ENCODE measurements at regions not wholly inside any gene's neighbourhood (a gene's known extent, or its start where the extent isn't known, plus 50 kb on each side); places are given as distances from the start of the nearest gene placed in this dataset.

GRCh38 chr6:168217880-168218537 is 101.6 kb downstream of the DACT2 start:
- no peak overlapping the region for H3K4me3 ChIP-seq (ENCODE audit: low read depth, low read length)
- DNase-seq (ENCODE audit: low read depth) = no peak
- no peak for TF ChIP-seq CTCF (conservative IDR thresholded peaks at IDR 0.05; ENCODE audit: low read depth, low read length)

GRCh38 chr6:168217216-168217879 is 102.2 kb downstream of the DACT2 start:
- DNase-seq (ENCODE audit: low read depth) = no peak
- H3K4me3 ChIP-seq (ENCODE audit: low read depth, low read length) = no peak overlapping the region
- TF ChIP-seq CTCF (conservative IDR thresholded peaks at IDR 0.05; ENCODE audit: low read depth, low read length) = no peak

- no peak for TF ChIP-seq CTCF (conservative IDR thresholded peaks at IDR 0.05; ENCODE audit: low read depth, low read length)
- H3K4me3 ChIP-seq (ENCODE audit: low read depth, low read length) = no peak overlapping the region
Observed at GRCh38 chr6:168216751-168217191, 102.8 kb downstream of the DACT2 start.

GRCh38 chr6:168216117-168216516 is 103.5 kb downstream of the DACT2 start:
- no peak for DNase-seq (ENCODE audit: low read depth)
- H3K4me3 ChIP-seq (ENCODE audit: low read depth, low read length) = no peak overlapping the region
- no peak for TF ChIP-seq CTCF (conservative IDR thresholded peaks at IDR 0.05; ENCODE audit: low read depth, low read length)

More at GRCh38 chr6:168216751-168217191, 102.8 kb downstream of the DACT2 start:
- no peak for DNase-seq (ENCODE audit: low read depth)

- no peak overlapping the region for H3K4me3 ChIP-seq (ENCODE audit: low read depth, low read length)
- no peak for TF ChIP-seq CTCF (conservative IDR thresholded peaks at IDR 0.05; ENCODE audit: low read depth, low read length)
- no peak for DNase-seq (ENCODE audit: low read depth)
Observed at GRCh38 chr6:168215121-168215808, 104.3 kb downstream of the DACT2 start.

- DNase-seq (ENCODE audit: low read depth) = no peak
- TF ChIP-seq CTCF (conservative IDR thresholded peaks at IDR 0.05; ENCODE audit: low read depth, low read length) = no peak
- no peak overlapping the region for H3K4me3 ChIP-seq (ENCODE audit: low read depth, low read length)
Observed at GRCh38 chr6:168214586-168215104, 104.9 kb downstream of the DACT2 start.
